GM10248 (cell line): ENCODE measurements at regions not wholly inside any gene's neighbourhood (a gene's known extent, or its start where the extent isn't known, plus 50 kb on each side); places are given as distances from the start of the nearest gene placed in this dataset.

Experiments
- CTCF ChIA-PET: fragments of 300-600 bp; sonication (Branson Sonifier 250); formaldehyde crosslinking; extraction: SDS; loops from one replicate; lab custom pipeline; 2021; ENCODE audit warnings: antibody characterized with exemption; lab: Yijun Ruan, JAX
- POLR2A ChIA-PET: fragments of 350-650 bp; sonication (Branson Sonifier 250); formaldehyde crosslinking; extraction: SDS; loops from one replicate; lab custom pipeline; 2020; ENCODE audit warnings: antibody characterized with exemption; lab: Yijun Ruan, JAX
- DNase-seq: peaks from one replicate; pipeline ENCODE4 v3.0.0; 2012; ENCODE audit errors: extremely low spot score
- TF ChIP-seq, protein P1 (sequence below): IDR thresholded peaks from 2 replicates; pipeline ENCODE4 v1.5.1; 2012; ENCODE audit warnings: mild to moderate bottlenecking, low read depth; ENCODE audit errors: extremely low read depth, missing control alignments, control extremely low read depth

DNA sequence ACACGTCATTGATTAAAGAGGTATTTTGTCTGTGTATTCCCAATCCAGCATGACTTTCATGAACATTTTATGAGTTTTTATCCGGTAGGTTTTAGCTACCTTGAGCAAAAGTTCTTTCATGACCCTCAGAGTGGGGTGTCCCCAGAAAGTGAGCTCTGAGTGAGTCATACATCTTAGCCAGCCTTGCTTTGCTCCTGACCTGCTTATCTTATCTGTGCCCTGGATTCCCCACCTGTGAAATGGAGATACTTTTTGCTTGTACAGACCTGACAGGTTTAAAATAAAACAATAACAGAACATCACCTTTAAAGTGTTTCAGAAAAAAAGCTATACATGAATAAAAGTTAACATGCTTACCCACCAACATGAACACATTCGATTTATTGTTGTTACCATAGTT is 202.8 kb upstream of the SOX5 start:
- no peak for DNase-seq
- ChIA-PET POLR2A (no interaction called here), CTCF (interaction anchor here (1.1 kb wide), 2 partner anchors 8 to 11 kb away, joined by 3 read pairs; no protein-coding TSS in a partner anchor)
- TF ChIP-seq, protein P1, sequence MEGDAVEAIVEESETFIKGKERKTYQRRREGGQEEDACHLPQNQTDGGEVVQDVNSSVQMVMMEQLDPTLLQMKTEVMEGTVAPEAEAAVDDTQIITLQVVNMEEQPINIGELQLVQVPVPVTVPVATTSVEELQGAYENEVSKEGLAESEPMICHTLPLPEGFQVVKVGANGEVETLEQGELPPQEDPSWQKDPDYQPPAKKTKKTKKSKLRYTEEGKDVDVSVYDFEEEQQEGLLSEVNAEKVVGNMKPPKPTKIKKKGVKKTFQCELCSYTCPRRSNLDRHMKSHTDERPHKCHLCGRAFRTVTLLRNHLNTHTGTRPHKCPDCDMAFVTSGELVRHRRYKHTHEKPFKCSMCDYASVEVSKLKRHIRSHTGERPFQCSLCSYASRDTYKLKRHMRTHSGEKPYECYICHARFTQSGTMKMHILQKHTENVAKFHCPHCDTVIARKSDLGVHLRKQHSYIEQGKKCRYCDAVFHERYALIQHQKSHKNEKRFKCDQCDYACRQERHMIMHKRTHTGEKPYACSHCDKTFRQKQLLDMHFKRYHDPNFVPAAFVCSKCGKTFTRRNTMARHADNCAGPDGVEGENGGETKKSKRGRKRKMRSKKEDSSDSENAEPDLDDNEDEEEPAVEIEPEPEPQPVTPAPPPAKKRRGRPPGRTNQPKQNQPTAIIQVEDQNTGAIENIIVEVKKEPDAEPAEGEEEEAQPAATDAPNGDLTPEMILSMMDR, result no peak

DNA sequence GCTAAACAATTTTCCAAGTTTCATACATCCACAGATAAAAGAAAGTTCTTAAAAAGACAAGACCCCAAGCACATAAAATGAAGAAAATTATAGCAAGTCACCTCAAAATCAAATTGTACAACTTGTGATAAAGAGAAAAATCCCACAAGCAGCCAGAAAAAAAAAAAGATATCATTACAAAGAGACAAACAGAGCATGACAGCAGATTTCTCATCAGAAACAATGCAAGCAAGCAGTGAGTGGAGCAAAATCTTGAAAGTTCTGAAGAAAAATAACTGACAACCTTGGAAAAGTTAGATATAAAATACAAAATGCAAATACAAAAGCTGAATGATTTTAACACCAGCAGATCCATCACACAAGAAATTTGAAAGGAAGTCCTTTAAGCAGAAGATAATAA is 194.5 kb upstream of the SOX5 start:
- ChIA-PET POLR2A (no interaction called here), CTCF (interaction anchor here (1.0 kb wide), 1 partner anchor 8 kb away, joined by 3 read pairs; no protein-coding TSS in a partner anchor)
- DNase-seq, result no peak
- TF ChIP-seq, protein P1, result no peak

DNA sequence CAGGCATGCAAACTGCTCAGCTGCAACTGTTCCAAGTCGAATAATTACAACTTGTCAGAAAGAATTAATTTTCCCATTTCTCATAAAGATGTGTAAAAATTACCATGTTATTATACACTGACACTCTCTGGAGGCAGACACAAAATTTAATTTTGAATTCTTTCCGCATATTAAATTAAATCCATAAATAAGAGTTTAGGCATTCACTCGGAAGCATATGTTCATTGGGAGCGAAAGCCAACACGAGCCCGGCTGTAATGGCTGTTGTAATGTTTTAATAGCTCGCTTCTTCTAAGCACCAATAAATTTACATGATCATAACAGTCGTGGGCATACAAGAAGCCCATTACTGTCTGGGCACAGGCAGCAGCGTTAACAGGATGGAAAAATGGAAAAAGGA is 189.6 kb upstream of the SOX5 start:
- ChIA-PET CTCF (interaction anchor here (1.0 kb wide), 1 partner anchor 11 kb away, joined by 3 read pairs; no protein-coding TSS in a partner anchor), POLR2A (no interaction called here)
- no peak for DNase-seq
- TF ChIP-seq, protein P1, result no peak

DNA sequence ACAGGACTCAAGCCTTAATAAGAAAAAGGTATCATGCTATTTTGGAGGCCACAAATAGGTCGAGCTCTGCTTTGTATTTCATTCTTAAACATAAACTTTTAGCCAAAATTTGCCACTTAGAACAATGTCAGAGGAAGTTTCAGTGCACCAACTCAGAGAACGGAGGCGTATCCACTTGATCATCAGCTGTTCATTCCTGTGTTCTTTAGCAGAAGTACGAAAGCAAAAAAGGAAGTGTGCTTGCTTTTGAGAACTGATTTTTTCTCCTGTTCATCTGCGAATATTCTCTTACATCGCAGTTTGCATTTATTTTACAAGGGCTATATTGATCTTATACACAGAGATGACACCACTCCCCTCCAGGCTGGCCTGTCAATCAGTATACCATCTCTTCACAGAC is 188.6 kb upstream of the SOX5 start:
- TF ChIP-seq, protein P1, result no peak
- no peak for DNase-seq
- ChIA-PET POLR2A (no interaction called here), CTCF (no interaction called here)

DNA sequence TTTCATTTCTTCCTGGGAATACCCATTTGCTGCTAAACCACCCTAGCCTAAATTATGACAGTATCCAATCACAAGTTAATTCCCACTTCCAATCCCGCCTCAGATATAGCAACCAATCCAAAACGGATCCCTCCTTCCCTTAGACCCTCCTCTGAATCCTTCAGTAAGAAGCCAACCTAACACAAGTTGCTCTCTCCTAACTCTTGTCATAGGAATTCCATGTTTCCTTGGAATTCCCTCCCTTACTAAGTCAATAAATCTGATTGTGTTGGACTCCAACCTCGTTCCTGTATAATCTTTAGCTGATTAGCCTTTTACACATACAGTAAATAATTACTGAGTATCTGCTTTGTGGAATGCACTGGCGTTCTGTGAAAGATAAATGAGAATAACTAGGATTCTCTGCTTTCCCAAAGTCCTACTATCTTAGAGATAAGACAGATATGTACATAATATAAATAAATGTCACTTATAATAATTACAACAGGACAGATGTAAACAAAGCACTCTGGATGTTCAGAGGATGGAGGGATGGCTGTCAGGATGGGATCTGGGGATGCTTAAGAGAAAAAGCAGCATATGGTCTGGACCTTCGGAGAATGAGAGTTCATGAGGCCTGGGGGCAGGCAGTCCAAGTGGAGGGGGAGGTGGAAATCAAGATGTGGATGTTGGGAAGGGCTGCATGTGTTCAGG is 185.8 kb upstream of the SOX5 start:
- no peak for DNase-seq
- CTCF ChIA-PET, result no interaction called here
- POLR2A ChIA-PET, result no interaction called here
- TF ChIP-seq, protein P1, result no peak

DNA sequence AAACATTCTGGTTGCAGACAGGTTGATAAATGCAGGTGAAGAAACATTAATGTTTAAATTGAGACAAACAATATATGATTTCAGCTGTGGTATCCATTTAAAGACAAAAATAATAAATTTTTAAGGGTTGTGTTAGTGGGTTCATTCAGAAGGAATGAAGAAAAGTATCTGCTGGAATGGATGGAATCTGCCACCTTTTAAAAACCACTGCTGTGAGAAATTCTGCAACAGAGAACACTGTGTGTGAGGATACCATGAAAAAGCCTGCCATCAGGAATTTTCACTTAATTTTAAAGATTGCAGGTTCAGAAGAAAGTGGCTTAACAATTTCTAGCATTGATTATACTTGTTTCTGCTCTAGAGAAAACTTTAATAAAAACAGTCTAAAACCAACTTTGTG is 184.6 kb upstream of the SOX5 start:
- DNase-seq, result no peak
- TF ChIP-seq, protein P1, result no peak
- ChIA-PET POLR2A (no interaction called here), CTCF (no interaction called here)

DNA sequence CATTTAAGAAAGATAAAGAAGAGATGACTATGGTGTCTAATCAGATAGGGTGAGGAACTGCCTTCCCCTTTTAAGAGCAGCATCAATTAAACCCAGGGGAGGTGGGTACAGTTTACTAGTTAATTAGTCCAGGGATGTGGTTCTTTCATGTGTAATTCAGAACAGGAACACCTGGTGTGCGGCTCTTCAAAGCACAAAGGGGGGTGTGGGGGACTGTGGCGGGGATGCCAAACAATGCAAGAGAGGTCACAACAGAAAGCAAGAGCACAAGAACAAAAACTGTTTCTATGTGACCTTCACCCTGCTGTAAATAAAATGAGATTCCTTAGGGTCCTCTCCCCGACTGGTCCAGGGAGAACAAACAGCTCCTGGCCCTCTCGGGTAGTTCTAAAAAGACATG is 183.9 kb upstream of the SOX5 start:
- no peak for DNase-seq
- ChIA-PET POLR2A (no interaction called here), CTCF (no interaction called here)
- TF ChIP-seq, protein P1, result no peak
